ENCODE measurements at regions not wholly inside any gene's neighbourhood (a gene's known extent, or its start where the extent isn't known, plus 50 kb on each side); places are given as distances from the start of the nearest gene placed in this dataset.

GRCh38 chr17:55561316-55561972 lies 50.2 kb upstream of the SMIM36 start:
- H4K20me1 ChIP-seq (ENCODE audit: control insufficient read depth, extremely low read depth, insufficient read depth, low read length): no peaks in the 10 kb centered on the region
- H3K9ac ChIP-seq (ENCODE audit: control insufficient read depth, extremely low read depth, insufficient read depth, low read length): no peak overlapping the region
- no peaks in the 10 kb centered on the region for H3K9me1 ChIP-seq (ENCODE audit: control insufficient read depth, extremely low read depth, insufficient read depth, low read length)
- H2AFZ ChIP-seq (ENCODE audit: control insufficient read depth, low read length): no peak overlapping the region
- dilution Hi-C loops (cut with MboI; ENCODE audit: extremely low pct_ligation_motif_present, low sequenced_read_pairs): no loop called here
- DNase-seq (ENCODE audit: low read depth, low spot score): no peak
- no peaks in the 10 kb centered on the region for H3K9me3 ChIP-seq (ENCODE audit: control insufficient read depth, low read depth, low read length)
- no peak overlapping the region for H3K27ac ChIP-seq (ENCODE audit: control insufficient read depth, insufficient read depth, low read length)
- no peaks in the 10 kb centered on the region for H3K27me3 ChIP-seq (ENCODE audit: control insufficient read depth, extremely low read depth, insufficient read depth, low read length)
- H3K4me2 ChIP-seq (ENCODE audit: control insufficient read depth, extremely low read depth, insufficient read depth, low read depth, low read length): no peak overlapping the region
- no peaks in the 10 kb centered on the region for H3K79me2 ChIP-seq (ENCODE audit: control insufficient read depth, insufficient read depth, low read length)
- TF ChIP-seq CTCF (optimal IDR thresholded peaks at IDR 0.05 in 1 of 3, IDR thresholded peaks at IDR 0.05 in 1 of 3, conservative IDR thresholded peaks at IDR 0.05 in 1 of 3; ENCODE audit: extremely low read depth in 1 of 3, insufficient read depth in 2 of 3, low read length in 3 of 3) (no peak), EZH2 (IDR thresholded peaks at IDR 0.05; ENCODE audit: low read length) (no peak)
- no peak overlapping the region for H3K4me3 ChIP-seq (ENCODE audit: control insufficient read depth in 2 of 3, extremely low read depth in 1 of 3, insufficient read depth in 2 of 3, low read depth in 1 of 3, low read length in 3 of 3)
- FAIRE-seq: no peak
- H3K4me1 ChIP-seq (ENCODE audit: control insufficient read depth, extremely low read depth, insufficient read depth, low read length): no peaks in the 10 kb centered on the region
- H3K36me3 ChIP-seq (ENCODE audit: control insufficient read depth in 2 of 2, extremely low read depth in 1 of 2, insufficient read depth in 2 of 2, low read length in 2 of 2): no peaks in the 10 kb centered on the region

Measured in keratinocyte (primary cell).